Hepatocyte (in vitro differentiated cells): ENCODE measurements at regions not wholly inside any gene's neighbourhood (a gene's known extent, or its start where the extent isn't known, plus 50 kb on each side); places are given as distances from the start of the nearest gene placed in this dataset.

Experiments
- CTCF ChIP-seq: fragments of 200-600 bp; sonication (generic); IDR thresholded peaks from 2 replicates; pipeline ENCODE4 v1.5.1; 2016; ENCODE audit warnings: antibody characterized with exemption, mild to moderate bottlenecking; ENCODE audit not compliant: poor library complexity
- EZH2 ChIP-seq: fragments of 200-600 bp; sonication (generic); IDR thresholded peaks from 2 replicates; pipeline ENCODE4 v1.6.1; 2016; ENCODE audit warnings: antibody characterized with exemption, mild to moderate bottlenecking, borderline replicate concordance

GRCh38 chr1:68723791-68724190, 226.9 kb upstream of the DEPDC1 start:
- TF ChIP-seq CTCF (no peak), EZH2 (no peak)
